GM12878 (cell line): ENCODE measurements at regions not wholly inside any gene's neighbourhood (a gene's known extent, or its start where the extent isn't known, plus 50 kb on each side); places are given as distances from the start of the nearest gene placed in this dataset.
A peak's percentile ranks its signal among the peaks of the same experiment; 100 is the strongest.

ENCODE experiments used
- ATAC-seq: fragments of 200-7000 bp; cut with Tn5 transposase; 3 replicates; pipeline ENCODE4 v1.9.1; 2020; ENCODE audit warnings: mild to moderate bottlenecking, moderate library complexity
- BruUV-seq: library from RNA; stranded (reverse); fragments of 400-500 nt; replicated peaks from 2 replicates; lab custom pipeline; 2021; lab: Mats Ljungman, UMichigan
- CTCF ChIA-PET: fragments of 300-600 bp; sonication (Branson Sonifier 250); formaldehyde crosslinking; extraction: SDS; loops from one replicate; lab custom pipeline; 2021; ENCODE audit warnings: inconsistent platforms; lab: Yijun Ruan, JAX
- POLR2A ChIA-PET: fragments of 350-600 bp; formaldehyde crosslinking; extraction: SDS; loops from one replicate; lab custom pipeline; 2021; ENCODE audit warnings: inconsistent platforms; lab: Charles Lee
- RAD21 ChIA-PET: fragments of 300-600 bp; sonication (Branson Sonifier 250); formaldehyde crosslinking; loops from one replicate; lab custom pipeline; 2023; ENCODE audit warnings: antibody characterized with exemption; ENCODE audit not compliant: unreplicated experiment; lab: Charles Lee
- SMC1A ChIA-PET: fragments of 300-600 bp; sonication (Branson Sonifier 250); formaldehyde crosslinking; loops from one replicate; lab custom pipeline; 2023; ENCODE audit not compliant: unreplicated experiment, uncharacterized antibody; lab: Charles Lee
- DNase-seq: peaks from one replicate; pipeline ENCODE4 v3.0.0-alpha.2; 2011; ENCODE audit warnings: low read depth, low spot score
- FAIRE-seq: peaks from 3 replicates; lab custom pipeline; 2011; peaks lifted over from hg19 to GRCh38; lab: Jason Lieb, UNC
- H2AFZ ChIP-seq: 2 replicates; pipeline ENCODE4 v1.6.0; 2011; ENCODE audit warnings: low read depth, low read length, control low read depth; ENCODE audit not compliant: control insufficient read depth
- H3K27ac ChIP-seq: 2 replicates; pipeline ENCODE4 v1.5.1; 2011; ENCODE audit warnings: control low read depth; ENCODE audit not compliant: control insufficient read depth, insufficient read depth
- H3K27me3 ChIP-seq, 2 experiments: replicated peaks in 1 of 2; 2 replicates each; pipeline versions ENCODE4 v1.6.0 to v1.6.1; 2011; ENCODE audit warnings: low read length in 1 of 2; ENCODE audit not compliant: control insufficient read depth in 2 of 2, insufficient read depth in 2 of 2
- H3K36me3 ChIP-seq, 2 experiments: 2 replicates each; pipeline ENCODE4 v1.5.1; 2011; ENCODE audit warnings: low read length in 1 of 2; ENCODE audit not compliant: control insufficient read depth in 2 of 2, insufficient read depth in 2 of 2
- H3K4me1 ChIP-seq: 2 replicates; pipeline ENCODE4 v1.6.1; 2011; ENCODE audit warnings: mild to moderate bottlenecking, low read length, moderate library complexity, mixed read lengths; ENCODE audit not compliant: control insufficient read depth, insufficient read depth
- H3K4me2 ChIP-seq: 2 replicates; pipeline ENCODE4 v1.6.0; 2011; ENCODE audit warnings: control low read depth; ENCODE audit not compliant: control insufficient read depth, insufficient read depth
- H3K4me3 ChIP-seq: fragments of 200-600 bp; sonication (generic); 2 replicates; pipeline ENCODE4 v1.5.1; 2016
- H3K79me2 ChIP-seq: 2 replicates; pipeline ENCODE4 v1.6.0; 2011; ENCODE audit warnings: low read length; ENCODE audit not compliant: control insufficient read depth, insufficient read depth
- H3K9ac ChIP-seq: 2 replicates; pipeline ENCODE4 v1.8.0; 2011; ENCODE audit warnings: low read length, control low read depth, mixed read lengths; ENCODE audit not compliant: control insufficient read depth, insufficient read depth
- H3K9me3 ChIP-seq: replicated peaks from 3 replicates; pipeline ENCODE4 v1.5.1; 2011; ENCODE audit warnings: mild to moderate bottlenecking, low read length; ENCODE audit not compliant: control insufficient read depth, insufficient read depth
- H4K20me1 ChIP-seq: 2 replicates; pipeline ENCODE4 v1.6.0; 2011; ENCODE audit not compliant: control insufficient read depth, insufficient read depth
- ATF3 ChIP-seq: IDR thresholded peaks from 2 replicates; pipeline ENCODE4 v1.6.1; 2011; ENCODE audit warnings: low read depth, mild to moderate bottlenecking, low read length, moderate library complexity, borderline replicate concordance; ENCODE audit errors: extremely low read depth
- ATF7 ChIP-seq: fragments of 450-650 bp; IDR thresholded peaks from 2 replicates; pipeline ENCODE4 v1.6.1; 2016; ENCODE audit warnings: low read depth, mild to moderate bottlenecking
- CEBPZ ChIP-seq: fragments of 150-350 bp; IDR thresholded peaks from 2 replicates; pipeline ENCODE4 v1.6.1; 2016; ENCODE audit warnings: low read depth, low read length
- ESRRA ChIP-seq: IDR thresholded peaks from 2 replicates; pipeline ENCODE4 v1.6.1; 2012; ENCODE audit warnings: mild to moderate bottlenecking, low read length, improper control_type of control experiment
- EZH2 ChIP-seq: IDR thresholded peaks from 2 replicates; pipeline ENCODE4 v1.6.1; 2012; ENCODE audit warnings: low read depth, mild to moderate bottlenecking, control low read depth, inconsistent platforms, low read length, borderline replicate concordance; ENCODE audit not compliant: control insufficient read depth
- GATAD2B ChIP-seq: fragments of 450-650 bp; conservative IDR thresholded peaks from 2 replicates; pipeline ENCODE4 v1.6.1; 2017; ENCODE audit warnings: low read depth, mild to moderate bottlenecking, moderate library complexity
- IKZF1 ChIP-seq: fragments of 450-650 bp; conservative IDR thresholded peaks from 2 replicates; pipeline ENCODE4 v1.6.1; 2017; ENCODE audit warnings: antibody characterized with exemption, mild to moderate bottlenecking
- KAT2A ChIP-seq: conservative IDR thresholded peaks from 2 replicates; pipeline ENCODE4 v1.6.1; 2011; ENCODE audit warnings: low read depth, low read length; ENCODE audit not compliant: control insufficient read depth
- LARP7 ChIP-seq: fragments of 450-650 bp; IDR thresholded peaks from 2 replicates; pipeline ENCODE4 v1.6.1; 2017; ENCODE audit warnings: mild to moderate bottlenecking
- MYC ChIP-seq: IDR thresholded peaks from 2 replicates; pipeline ENCODE4 v1.6.1; 2011; ENCODE audit warnings: mild to moderate bottlenecking, low read length, moderate library complexity, inconsistent platforms; ENCODE audit not compliant: insufficient read depth, insufficient replicate concordance, insufficient read length, severe bottlenecking
- NFIC ChIP-seq: IDR thresholded peaks from 2 replicates; pipeline ENCODE4 v1.6.1; 2012; ENCODE audit warnings: low read depth, mild to moderate bottlenecking, inconsistent platforms, low read length, moderate library complexity
- NFYA ChIP-seq: IDR thresholded peaks from 2 replicates; pipeline ENCODE4 v1.6.1; 2011; ENCODE audit warnings: low read depth, mild to moderate bottlenecking, low read length, improper control_type of control experiment, borderline replicate concordance
- RUNX3 ChIP-seq: IDR thresholded peaks from 2 replicates; pipeline ENCODE4 v1.6.1; 2012; ENCODE audit warnings: low read length, inconsistent platforms
- SPI1 ChIP-seq: IDR thresholded peaks from 2 replicates; pipeline ENCODE4 v1.6.1; 2011; ENCODE audit warnings: low read depth, mild to moderate bottlenecking, low read length, moderate library complexity, borderline replicate concordance; ENCODE audit not compliant: insufficient read depth
- WRNIP1 ChIP-seq: IDR thresholded peaks from 2 replicates; pipeline ENCODE4 v1.6.1; 2011; ENCODE audit warnings: low read depth, low read length, improper control_type of control experiment, borderline replicate concordance
- ZNF207 ChIP-seq: fragments of 450-650 bp; IDR thresholded peaks from 2 replicates; pipeline ENCODE4 v1.6.1; 2014; ENCODE audit warnings: antibody characterized with exemption, mild to moderate bottlenecking, borderline replicate concordance
- ZNF622 ChIP-seq: fragments of 450-650 bp; IDR thresholded peaks from 2 replicates; pipeline ENCODE4 v1.6.1; 2017; ENCODE audit warnings: mild to moderate bottlenecking, inconsistent platforms
- WGBS: methylation state at CpG from one replicate; pipeline ENCODE4 v1.1.6; 2016; ENCODE audit warnings: low lambda C conversion rate; ENCODE audit not compliant: insufficient replicate concordance, insufficient coverage; ENCODE audit errors: missing lambda C conversion rate; 5-methylcytosine and 5-hydroxymethylcytosine counted together
- in situ Hi-C: fragments of 300-500 bp; cut with MboI; formaldehyde crosslinking; loops from 9 replicates; pipeline ENCODE4 v1.14.3; 2018; ENCODE audit warnings: mixed read lengths
- intact Hi-C: fragments of 100-400 bp; cut with micrococcal nuclease; formaldehyde crosslinking; loops from one replicate; pipeline ENCODE4 v1.14.2; 2022; ENCODE audit not compliant: unreplicated experiment

- BruUV-seq: no TSS peak
- ATAC-seq (peak; percentile 65), DNase-seq (no peak), FAIRE-seq (no peak)
- H3K9ac ChIP-seq: no peak overlapping the region
- H3K79me2 ChIP-seq: no peaks in the 10 kb centered on the region
- no peak overlapping the region for H2AFZ ChIP-seq
- no peaks in the 10 kb centered on the region for H3K9me3 ChIP-seq
- H3K4me3 ChIP-seq: no peak overlapping the region
- WGBS: 18% methylated on average over 6 of the region's 6 CpGs
- in situ Hi-C loops: no loop called here
- no peaks in the 10 kb centered on the region for H3K36me3 ChIP-seq
- H3K4me2 ChIP-seq: no peak overlapping the region
- ChIA-PET RAD21 (no interaction called here), POLR2A (no interaction called here), SMC1A (interaction anchor here (0.6 kb wide), 2 partner anchors 458 to 523 kb away, joined by 3 read pairs; no protein-coding TSS in a partner anchor), CTCF (interaction anchor here (0.7 kb wide), 1 partner anchor 8 kb away, joined by 3 read pairs; no protein-coding TSS in a partner anchor)
- H3K27me3 ChIP-seq: no peaks in the 10 kb centered on the region
- no peak overlapping the region for H3K27ac ChIP-seq
- H3K4me1 ChIP-seq: no peaks in the 10 kb centered on the region
- TF ChIP-seq SPI1 (no peak), ATF7 (no peak), NFIC (no peak), LARP7 (no peak), GATAD2B (no peak), ESRRA (no peak), IKZF1 (no peak), CEBPZ (no peak), ZNF622 (no peak), ATF3 (no peak), RUNX3 (no peak), KAT2A (no peak), WRNIP1 (no peak), MYC (no peak), NFYA (no peak), ZNF207 (no peak), EZH2 (no peak)
- intact Hi-C loops: no loop called here
- no peaks in the 10 kb centered on the region for H4K20me1 ChIP-seq
Observed at GRCh38 chr6:153476243-153476642, 345.2 kb upstream of the RGS17 start.
